ENCODE measurements at regions not wholly inside any gene's neighbourhood (a gene's known extent, or its start where the extent isn't known, plus 50 kb on each side); places are given as distances from the start of the nearest gene placed in this dataset.

DNA sequence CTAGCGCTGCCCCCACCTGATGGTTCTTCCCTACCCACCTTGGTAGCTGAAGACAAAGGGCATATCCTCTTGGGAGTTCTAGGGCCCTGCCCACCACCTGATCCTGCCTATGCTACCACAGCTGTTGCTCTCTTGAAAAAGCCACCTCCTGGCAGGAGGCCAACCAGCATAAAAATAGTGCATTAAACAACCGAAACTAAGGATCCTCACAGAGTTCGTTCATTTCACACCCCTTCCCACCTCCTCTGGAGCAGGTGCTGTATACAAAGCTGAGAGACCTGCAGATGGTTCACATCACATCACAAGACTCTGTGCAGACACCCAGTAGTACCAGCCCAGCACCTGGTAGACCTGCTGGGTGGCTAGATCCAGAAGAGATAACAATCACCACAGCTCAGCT lies 1348.0 kb upstream of the TMEFF2 start:
- DNase-seq (ENCODE audit: insufficient read length) (no peak), FAIRE-seq (no peak)
- TF ChIP-seq POLR2A (IDR thresholded peaks at IDR 0.05; ENCODE audit: low read depth, low read length) (no peak), TAF1 (IDR thresholded peaks at IDR 0.05; ENCODE audit: borderline replicate concordance, low read depth, low read length) (no peak), POLR2AphosphoS5 (IDR thresholded peaks at IDR 0.05; ENCODE audit: low read depth, low read length) (no peak)

DNA sequence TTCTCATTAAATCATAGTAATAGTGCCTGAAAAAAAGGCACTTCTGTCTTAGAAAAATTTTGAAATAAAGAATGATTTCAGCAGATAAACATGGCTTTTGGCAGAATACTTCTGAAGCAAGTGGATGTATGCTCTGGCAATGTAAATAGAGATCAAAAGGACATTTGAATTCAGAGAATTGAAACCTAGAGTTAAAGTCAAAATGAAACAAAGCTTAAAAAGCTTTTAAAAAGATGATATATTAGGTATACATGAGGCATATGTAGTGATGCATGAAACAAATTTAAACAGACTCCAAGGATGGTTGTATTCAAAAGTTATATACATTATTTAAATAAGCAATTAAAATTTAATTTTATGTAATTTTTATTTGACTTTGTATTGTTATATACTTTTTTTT lies 1344.5 kb upstream of the TMEFF2 start:
- no peak for FAIRE-seq
- no peak for DNase-seq (ENCODE audit: insufficient read length)

DNA sequence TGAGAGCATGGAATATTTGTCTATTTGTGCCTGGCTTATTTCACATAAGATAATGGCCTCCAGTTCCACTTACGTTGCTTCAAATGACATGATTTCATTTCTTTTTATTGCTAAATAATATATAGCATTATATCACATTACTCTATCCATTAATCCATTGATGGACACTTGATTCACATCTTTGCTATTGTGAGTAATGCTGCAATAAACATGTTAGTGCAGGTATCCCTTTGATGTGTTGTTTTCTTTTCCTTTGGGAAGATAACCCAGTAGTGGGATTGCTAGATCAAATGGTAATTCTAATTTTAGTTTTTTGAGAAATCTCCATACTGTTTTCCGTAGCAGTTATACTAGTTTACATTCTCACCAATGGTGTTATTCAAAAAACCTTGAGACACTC lies 1343.3 kb upstream of the TMEFF2 start:
- TF ChIP-seq POLR2AphosphoS5 (IDR thresholded peaks at IDR 0.05; ENCODE audit: low read depth, low read length) (no peak), TAF1 (IDR thresholded peaks at IDR 0.05; ENCODE audit: borderline replicate concordance, low read depth, low read length) (no peak), POLR2A (IDR thresholded peaks at IDR 0.05; ENCODE audit: low read depth, low read length) (no peak)
- FAIRE-seq (no peak), DNase-seq (ENCODE audit: insufficient read length) (no peak)

More for the DNA sequence above, 1344.5 kb upstream of the TMEFF2 start:
- TF ChIP-seq POLR2AphosphoS5 (IDR thresholded peaks at IDR 0.05; ENCODE audit: low read depth, low read length) (no peak), TAF1 (IDR thresholded peaks at IDR 0.05; ENCODE audit: borderline replicate concordance, low read depth, low read length) (no peak), POLR2A (IDR thresholded peaks at IDR 0.05; ENCODE audit: low read depth, low read length) (no peak)

DNA sequence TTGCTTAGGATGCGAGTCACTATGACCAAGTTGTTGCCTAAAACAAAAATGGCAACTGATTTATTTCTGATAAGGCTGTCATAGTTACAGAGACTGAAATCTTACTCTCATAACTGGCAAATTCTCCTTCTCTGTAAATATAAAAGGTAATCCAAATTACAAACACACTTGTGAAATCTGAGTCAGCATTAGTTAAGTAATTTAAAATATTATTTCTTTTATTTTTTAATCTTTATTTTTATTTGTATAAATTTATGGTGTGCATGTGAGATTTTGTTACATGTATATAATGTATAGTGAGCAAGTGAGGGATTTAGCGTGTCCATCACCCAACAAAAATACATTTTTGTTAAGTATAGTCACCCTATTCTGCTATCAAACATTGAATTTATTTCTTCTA lies 1342.8 kb upstream of the TMEFF2 start:
- no peak for DNase-seq (ENCODE audit: insufficient read length)
- FAIRE-seq = no peak
- no peak for TF ChIP-seq POLR2A (IDR thresholded peaks at IDR 0.05; ENCODE audit: low read depth, low read length)
- TF ChIP-seq POLR2AphosphoS5 (IDR thresholded peaks at IDR 0.05; ENCODE audit: low read depth, low read length) = no peak
- TF ChIP-seq TAF1 (IDR thresholded peaks at IDR 0.05; ENCODE audit: borderline replicate concordance, low read depth, low read length) = no peak

DNA sequence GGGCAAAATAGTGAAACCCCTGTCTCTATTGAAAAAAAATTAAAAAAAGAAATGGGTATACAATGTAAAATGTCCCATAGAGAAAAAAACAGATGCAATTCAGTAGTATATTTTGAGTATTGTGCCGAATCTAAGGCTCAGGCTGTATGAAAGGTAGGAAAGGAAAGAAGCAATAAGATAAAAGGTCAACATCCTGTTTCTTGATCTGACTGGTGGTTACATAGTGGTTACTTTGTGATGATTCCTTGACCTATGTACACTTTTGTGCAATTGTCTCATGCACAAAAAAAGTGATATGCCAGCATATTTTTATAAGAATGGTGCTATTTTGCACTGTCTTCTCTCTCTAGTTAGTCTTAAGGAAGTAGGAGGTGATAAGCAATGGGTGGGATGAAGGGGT lies 1333.7 kb upstream of the TMEFF2 start:
- no peak for TF ChIP-seq POLR2A (IDR thresholded peaks at IDR 0.05; ENCODE audit: low read depth, low read length)
- no peak for TF ChIP-seq TAF1 (IDR thresholded peaks at IDR 0.05; ENCODE audit: borderline replicate concordance, low read depth, low read length)
- TF ChIP-seq POLR2AphosphoS5 (IDR thresholded peaks at IDR 0.05; ENCODE audit: low read depth, low read length) = no peak
- no peak for FAIRE-seq

DNA sequence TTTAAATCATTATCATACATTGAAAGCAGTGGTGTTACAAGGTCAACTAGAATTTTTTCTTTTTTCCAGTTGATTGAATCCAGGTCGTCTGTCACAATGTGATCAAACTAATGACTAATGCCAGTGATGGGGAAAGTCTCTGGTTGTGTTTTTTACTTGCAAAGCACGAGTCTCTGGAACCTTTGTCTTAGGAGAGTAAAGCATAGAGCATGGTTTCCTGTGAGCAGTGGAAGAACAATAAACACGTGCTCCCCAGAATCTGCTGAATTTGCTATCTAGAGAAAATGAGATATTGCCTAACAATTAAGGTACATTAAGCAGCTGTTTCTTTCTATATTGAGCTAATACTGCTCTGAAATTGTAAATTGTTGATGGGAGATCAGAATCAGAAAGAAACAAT lies 1332.4 kb upstream of the TMEFF2 start:
- FAIRE-seq (no peak), DNase-seq (ENCODE audit: insufficient read length) (no peak)
- TF ChIP-seq TAF1 (IDR thresholded peaks at IDR 0.05; ENCODE audit: borderline replicate concordance, low read depth, low read length) (no peak), POLR2A (IDR thresholded peaks at IDR 0.05; ENCODE audit: low read depth, low read length) (no peak), POLR2AphosphoS5 (IDR thresholded peaks at IDR 0.05; ENCODE audit: low read depth, low read length) (no peak)

More for the DNA sequence above, 1333.7 kb upstream of the TMEFF2 start:
- no peak for DNase-seq (ENCODE audit: insufficient read length)

DNA sequence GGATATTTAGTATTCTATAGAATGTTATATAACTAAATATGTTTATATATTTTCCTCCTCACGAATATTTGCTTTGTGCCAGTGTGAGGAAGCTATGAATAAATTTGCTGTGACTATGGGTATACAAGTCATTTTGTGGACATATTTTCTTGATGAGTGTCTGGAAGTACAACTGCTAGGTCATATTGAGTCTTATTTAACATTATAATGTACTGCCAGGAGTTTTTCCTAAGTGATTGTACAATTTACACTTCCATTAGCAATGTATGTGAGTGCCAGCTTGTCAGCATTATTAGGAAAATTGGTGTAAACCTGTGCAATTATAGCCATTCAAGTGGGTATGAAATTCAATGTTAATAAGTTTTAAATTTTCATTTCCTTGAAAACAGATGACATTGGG lies 1328.9 kb upstream of the TMEFF2 start:
- no peak for TF ChIP-seq POLR2A (IDR thresholded peaks at IDR 0.05; ENCODE audit: low read depth, low read length)
- no peak for TF ChIP-seq TAF1 (IDR thresholded peaks at IDR 0.05; ENCODE audit: borderline replicate concordance, low read depth, low read length)
- no peak for TF ChIP-seq POLR2AphosphoS5 (IDR thresholded peaks at IDR 0.05; ENCODE audit: low read depth, low read length)
- FAIRE-seq = no peak
- DNase-seq (ENCODE audit: insufficient read length) = no peak

DNA sequence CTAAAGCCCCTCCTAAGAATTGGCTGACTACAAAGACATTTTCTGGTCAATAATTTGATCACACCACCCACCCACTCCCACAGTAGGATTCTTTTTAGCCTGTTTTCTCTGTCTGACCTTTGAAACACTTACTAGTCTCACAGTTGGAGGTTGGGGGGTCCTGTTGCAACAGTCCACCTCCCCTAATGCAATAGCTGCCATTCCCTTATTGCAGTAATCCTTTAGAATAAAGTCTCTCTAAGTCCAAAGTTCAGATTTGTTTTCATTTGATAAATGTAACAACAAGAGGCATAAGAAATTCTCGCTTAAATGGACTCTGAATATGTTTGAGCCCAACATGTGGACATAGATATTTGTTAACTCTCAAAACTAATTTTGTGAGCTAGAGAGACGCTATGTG lies 1326.8 kb upstream of the TMEFF2 start:
- FAIRE-seq = no peak
- TF ChIP-seq POLR2AphosphoS5 (IDR thresholded peaks at IDR 0.05; ENCODE audit: low read depth, low read length) (no peak), TAF1 (IDR thresholded peaks at IDR 0.05; ENCODE audit: borderline replicate concordance, low read depth, low read length) (no peak), POLR2A (IDR thresholded peaks at IDR 0.05; ENCODE audit: low read depth, low read length) (no peak)

DNA sequence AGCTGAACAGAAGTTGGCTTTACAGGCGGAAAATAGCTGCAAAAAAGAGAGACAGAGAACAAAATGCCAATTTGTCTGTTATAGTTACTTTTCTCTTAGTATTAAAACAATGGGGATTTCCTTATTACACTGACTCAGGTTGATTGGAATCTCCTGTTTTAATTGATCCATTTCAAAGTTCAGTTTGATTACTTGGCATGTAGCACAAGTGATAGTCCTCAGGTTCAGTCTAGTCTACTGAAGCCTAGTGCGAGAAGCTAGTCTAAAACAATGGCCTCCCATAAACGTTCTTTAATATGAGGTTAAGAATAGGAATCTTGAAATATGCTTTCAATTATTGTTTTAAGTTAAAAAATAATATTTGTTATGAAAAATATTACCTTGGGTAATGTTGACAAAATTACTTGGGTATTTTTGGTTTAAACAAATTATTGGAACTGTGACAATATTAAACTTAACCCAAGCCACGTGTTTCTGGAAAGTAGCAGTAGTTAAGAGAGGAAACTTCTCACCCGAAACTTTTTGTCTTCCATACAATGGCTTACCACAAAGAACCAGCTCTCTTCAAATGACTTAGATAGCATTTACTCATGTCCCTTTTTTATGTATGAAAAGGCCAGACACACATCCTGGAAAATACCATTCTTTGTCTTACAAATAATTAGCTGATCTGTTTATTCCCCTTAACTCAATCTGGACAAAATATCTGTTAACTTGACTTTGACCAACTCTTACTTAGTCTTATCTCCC lies 1326.2 kb upstream of the TMEFF2 start:
- FAIRE-seq = no peak
- no peak for DNase-seq (ENCODE audit: insufficient read length)
- TF ChIP-seq POLR2AphosphoS5 (IDR thresholded peaks at IDR 0.05; ENCODE audit: low read depth, low read length) (no peak), POLR2A (IDR thresholded peaks at IDR 0.05; ENCODE audit: low read depth, low read length) (no peak), TAF1 (IDR thresholded peaks at IDR 0.05; ENCODE audit: borderline replicate concordance, low read depth, low read length) (no peak)

More for the DNA sequence above, 1326.8 kb upstream of the TMEFF2 start:
- no peak for DNase-seq (ENCODE audit: insufficient read length)

DNA sequence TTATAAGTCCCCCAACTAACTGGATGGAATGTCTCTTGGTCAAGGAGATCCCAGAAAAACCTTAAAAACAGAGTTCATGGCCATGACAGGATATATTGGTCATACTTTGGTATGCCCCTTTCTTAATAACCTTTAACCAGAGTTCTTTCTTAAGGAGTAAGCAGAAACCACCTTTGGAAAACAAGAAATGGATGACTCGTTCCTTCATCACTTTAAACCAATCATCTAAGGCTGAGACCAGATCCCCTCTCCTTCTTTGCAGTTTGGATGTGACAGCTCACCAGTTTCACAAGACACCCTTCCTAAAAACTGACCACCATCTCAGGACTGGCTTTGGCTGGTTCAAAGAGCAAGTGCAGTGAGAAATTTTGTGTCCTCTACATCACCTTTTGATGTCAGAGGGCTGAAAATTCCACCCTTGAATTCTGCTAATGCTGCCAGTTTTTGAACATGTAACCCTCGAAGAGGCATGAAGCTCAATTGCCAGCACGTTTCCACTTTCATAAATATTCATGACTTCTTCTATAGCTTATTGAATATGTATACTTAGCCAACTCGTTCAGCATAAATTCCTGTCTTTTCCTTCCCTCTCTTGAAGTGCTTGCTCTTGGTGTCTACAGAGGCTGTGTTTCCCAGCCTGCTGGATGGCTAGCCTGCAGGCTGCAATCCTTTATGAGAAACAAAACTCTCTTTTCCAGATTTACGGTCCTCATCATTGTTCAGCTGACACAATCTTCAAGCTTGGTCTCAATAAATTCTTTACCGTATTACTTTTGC lies 1323.5 kb upstream of the TMEFF2 start:
- FAIRE-seq (no peak), DNase-seq (ENCODE audit: insufficient read length) (no peak)
- TF ChIP-seq POLR2AphosphoS5 (IDR thresholded peaks at IDR 0.05; ENCODE audit: low read depth, low read length) = no peak
- TF ChIP-seq POLR2A (IDR thresholded peaks at IDR 0.05; ENCODE audit: low read depth, low read length) = no peak

DNA sequence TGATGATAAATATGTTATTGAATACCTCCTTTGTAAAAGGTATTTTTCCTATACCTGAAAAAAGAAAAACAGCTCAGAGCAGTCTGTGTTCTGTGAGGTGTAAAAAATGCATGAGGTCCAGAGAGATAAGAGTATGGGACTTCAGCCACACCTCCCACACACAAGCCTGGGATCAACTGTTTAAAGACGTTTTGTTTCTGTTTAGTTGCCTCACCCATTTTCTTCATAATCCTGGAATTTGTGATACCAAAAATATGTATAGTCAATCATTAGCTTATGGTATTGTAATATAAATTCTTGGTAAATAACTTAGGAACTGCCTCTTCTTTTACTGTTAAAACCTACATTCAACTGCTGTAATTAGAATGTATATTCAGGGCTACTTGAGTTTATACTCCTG lies 1322.9 kb upstream of the TMEFF2 start:
- TF ChIP-seq POLR2A (IDR thresholded peaks at IDR 0.05; ENCODE audit: low read depth, low read length) = no peak
- no peak for TF ChIP-seq TAF1 (IDR thresholded peaks at IDR 0.05; ENCODE audit: borderline replicate concordance, low read depth, low read length)
- TF ChIP-seq POLR2AphosphoS5 (IDR thresholded peaks at IDR 0.05; ENCODE audit: low read depth, low read length) = no peak
- DNase-seq (ENCODE audit: insufficient read length) = no peak
- no peak for FAIRE-seq

DNA sequence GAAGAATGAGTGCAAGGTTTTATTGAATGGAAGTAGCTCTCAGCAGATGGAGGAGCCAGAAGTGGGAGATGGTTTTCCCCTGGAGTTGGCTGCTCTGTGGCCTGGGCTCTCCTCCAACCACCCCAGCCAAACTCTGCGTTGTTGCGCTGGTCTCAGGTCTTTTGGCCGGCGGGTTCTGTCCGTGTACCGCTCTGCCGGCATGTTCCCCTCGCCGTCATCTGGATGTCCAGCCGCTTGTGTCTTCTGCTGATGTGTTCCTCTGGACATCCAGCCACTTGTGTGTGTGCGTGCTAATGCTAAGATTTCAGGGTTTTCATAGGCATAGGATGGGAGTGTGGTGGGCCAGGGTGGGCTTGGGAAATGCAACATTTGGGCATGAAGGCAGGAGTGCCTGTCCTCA lies 1311.3 kb upstream of the TMEFF2 start:
- no peak for TF ChIP-seq POLR2AphosphoS5 (IDR thresholded peaks at IDR 0.05; ENCODE audit: low read depth, low read length)
- no peak for TF ChIP-seq TAF1 (IDR thresholded peaks at IDR 0.05; ENCODE audit: borderline replicate concordance, low read depth, low read length)
- TF ChIP-seq POLR2A (IDR thresholded peaks at IDR 0.05; ENCODE audit: low read depth, low read length) = no peak
- DNase-seq (ENCODE audit: insufficient read length) (no peak), FAIRE-seq (no peak)

Data from GM12892 (cell line).